Activated CD8-positive, alpha-beta memory T cell treated with anti-CD3 and anti-CD28 coated beads for 24 hours (primary cell): ENCODE measurements at regions not wholly inside any gene's neighbourhood (a gene's known extent, or its start where the extent isn't known, plus 50 kb on each side); places are given as distances from the start of the nearest gene placed in this dataset.
"Not testable (repeated sequence)": the region's sequence is repeated elsewhere in the genome, so short reads cannot be mapped to it uniquely, and the experiment has no call there.

ENCODE experiments used
- DNase-seq: peaks from one replicate; pipeline ENCODE4 v3.0.0-alpha.2; 2020

DNA sequence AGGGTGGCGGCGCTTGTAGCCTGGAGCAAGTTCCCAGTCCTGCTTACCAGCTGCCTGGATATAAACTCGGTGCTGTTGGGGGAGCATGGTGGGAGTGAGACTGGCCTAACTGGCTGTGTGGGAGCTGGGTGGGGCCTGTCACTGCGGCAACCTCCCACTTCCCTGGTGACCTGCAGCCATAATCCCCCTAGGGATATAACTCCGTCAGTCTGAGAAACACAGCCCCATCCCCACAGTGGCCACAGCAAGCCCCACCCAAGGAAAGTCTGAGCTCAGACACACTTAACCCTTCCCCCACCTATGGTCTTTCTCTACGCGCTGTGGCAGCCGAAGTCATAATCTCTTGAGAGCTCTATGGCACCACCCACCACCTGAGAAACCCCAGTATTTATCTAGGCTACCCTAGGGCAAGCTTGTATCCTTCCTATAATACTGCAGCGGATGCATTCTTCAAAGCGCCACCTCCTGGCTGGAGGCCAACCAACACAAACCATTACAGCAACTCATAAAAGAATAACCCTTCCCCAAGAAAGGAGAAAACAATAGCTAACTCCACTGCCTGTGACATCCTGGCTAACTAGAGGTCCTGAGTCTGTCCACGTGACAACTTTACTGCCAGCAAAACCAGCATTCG, 57.4 kb downstream of the ZNF648 start:
- no peak for DNase-seq

GRCh38 chr1:182003025-182003725, 58.3 kb downstream of the ZNF648 start:
- no peak for DNase-seq

GRCh38 chr1:182002570-182002969, 58.9 kb downstream of the ZNF648 start:
- no peak for DNase-seq

GRCh38 chr1:181998858-181999257, 62.7 kb downstream of the ZNF648 start:
- no peak for DNase-seq

GRCh38 chr1:181992072-181992471, 69.4 kb downstream of the ZNF648 start:
- no peak for DNase-seq

GRCh38 chr1:181990728-181991127, 70.8 kb downstream of the ZNF648 start:
- no peak for DNase-seq

DNA sequence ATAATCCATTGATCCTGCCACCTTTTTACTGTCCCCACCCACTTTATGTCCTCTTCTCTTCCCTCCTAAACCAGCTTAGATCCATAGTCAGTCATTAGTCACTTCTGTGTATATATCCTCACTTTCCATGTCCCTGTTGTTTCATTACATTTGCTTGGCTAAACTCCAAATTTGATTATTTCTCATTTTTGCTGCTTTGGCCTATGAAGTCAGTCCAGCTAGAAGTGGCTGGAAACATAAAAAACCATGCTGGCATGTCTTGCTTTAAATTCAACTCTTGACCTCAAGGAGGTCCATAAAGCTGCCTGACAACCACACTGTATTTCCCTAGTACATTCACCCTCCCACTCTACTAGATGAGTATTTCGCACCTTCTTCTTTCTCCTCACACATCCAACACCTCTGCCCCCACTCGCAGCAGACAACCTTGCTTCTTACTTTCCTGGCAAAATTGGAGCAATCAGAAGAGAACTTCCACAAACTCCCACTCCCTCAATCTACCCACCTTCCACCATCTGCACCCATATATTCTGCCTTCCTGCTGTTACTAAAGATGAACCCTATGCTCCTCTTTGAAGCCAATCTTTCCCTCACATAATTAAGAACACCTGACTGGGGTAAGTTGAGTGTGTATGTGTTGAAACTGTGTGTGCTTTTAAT, 72.1 kb downstream of the ZNF648 start:
- DNase-seq: no peak

GRCh38 chr1:181987996-181988395, 73.5 kb downstream of the ZNF648 start:
- no peak for DNase-seq

DNA sequence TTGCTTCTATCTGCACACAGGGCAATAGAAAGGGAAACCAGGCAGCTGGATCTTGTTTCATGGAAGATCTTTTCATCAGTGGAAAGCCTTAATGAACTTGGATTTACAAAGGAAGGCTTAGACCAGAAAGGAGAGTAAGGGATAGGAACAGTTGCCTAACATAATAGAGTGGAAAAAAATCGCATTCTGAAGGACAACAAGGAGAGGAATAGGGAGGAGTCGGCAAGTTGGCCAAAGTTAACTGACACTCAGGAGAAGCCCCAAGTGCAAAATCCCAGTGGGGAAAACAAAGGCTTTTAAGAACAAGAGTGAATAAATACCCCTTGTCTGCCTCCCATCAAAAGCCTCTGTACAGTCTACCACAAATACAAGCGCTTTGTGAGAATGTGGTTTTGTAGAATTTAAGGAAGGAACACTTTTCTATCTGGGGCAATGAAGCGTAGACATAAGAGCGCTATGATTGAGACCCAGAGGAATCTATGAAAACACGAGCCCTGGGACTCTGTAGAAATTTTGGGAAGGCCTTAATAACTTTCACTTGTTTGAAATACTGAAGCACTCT, 74.1 kb downstream of the ZNF648 start:
- DNase-seq: no peak

DNA sequence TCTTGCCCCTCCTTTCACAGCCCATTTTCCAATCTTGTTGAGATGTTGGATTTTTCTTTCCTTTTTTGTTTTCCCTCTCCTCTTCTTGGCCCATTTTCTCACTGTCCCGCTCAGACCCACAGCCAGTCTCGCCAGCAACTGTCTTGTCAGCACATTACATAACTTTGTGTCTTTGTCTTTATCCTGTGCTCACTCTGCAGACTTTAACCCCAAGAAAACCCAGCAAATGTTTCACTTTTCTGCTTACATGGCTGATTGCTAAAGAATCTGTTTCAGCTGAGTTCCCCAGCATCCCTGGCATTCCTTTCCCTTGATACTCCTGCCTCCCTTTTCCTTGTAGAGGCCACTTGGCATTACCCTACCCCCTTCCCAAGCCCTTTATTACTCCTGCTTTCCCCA, 74.6 kb downstream of the ZNF648 start:
- DNase-seq: no peak

- no peak for DNase-seq
These were observed 75.3 kb downstream of the ZNF648 start for GRCh38 chr1:181985936-181986906.

- DNase-seq: no peak
These were observed 76.2 kb downstream of the ZNF648 start for GRCh38 chr1:181985281-181985680.

GRCh38 chr1:181984006-181984405, 77.5 kb downstream of the ZNF648 start:
- no peak for DNase-seq

GRCh38 chr1:181981821-181982220, 79.7 kb downstream of the ZNF648 start:
- DNase-seq: no peak

GRCh38 chr1:181972256-181972655, 89.3 kb downstream of the ZNF648 start:
- no peak for DNase-seq

DNA sequence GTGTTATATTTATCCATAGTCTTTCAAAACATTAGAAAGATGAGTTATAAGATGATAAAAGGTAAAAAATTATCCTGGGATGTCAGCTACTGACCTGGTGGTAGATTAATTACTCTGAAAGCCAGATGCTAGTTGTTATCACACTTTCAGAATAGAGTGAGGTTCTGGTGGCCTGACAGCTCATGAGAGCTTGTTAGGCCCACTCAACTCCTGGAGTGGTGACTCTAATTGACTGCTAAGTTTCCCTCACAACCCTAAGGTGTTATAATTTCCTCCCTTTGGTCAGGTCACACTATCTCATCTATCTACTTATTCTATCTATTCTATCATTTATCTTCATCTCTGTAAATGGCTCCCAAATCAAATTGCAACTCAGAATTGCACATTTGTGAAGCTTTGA, 90.1 kb downstream of the ZNF648 start:
- DNase-seq: no peak

DNA sequence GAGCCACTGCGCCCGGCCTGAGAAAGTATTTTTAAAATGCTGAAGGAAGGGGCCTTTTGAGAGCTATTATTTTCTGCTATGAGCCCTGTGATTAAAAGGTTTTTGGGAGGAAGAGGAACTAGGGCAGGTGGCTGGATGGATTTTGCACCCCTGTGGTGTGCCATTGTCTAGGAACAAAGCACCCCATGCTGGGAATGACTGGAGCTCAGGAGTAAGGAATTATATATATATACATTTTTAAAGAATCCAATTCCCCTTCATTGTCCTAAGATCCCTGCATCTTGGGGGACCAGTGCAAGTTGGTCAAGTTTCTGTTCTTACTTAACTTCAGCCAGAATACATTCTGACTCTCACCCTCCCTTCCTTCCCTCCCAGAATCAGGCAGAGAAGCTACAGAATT, 91.6 kb downstream of the ZNF648 start:
- DNase-seq: no peak

GRCh38 chr1:181954696-181955095, 106.8 kb downstream of the ZNF648 start:
- not testable (repeated sequence) for DNase-seq

GRCh38 chr1:181954178-181954577, 107.3 kb downstream of the ZNF648 start:
- not testable (repeated sequence) for DNase-seq

DNA sequence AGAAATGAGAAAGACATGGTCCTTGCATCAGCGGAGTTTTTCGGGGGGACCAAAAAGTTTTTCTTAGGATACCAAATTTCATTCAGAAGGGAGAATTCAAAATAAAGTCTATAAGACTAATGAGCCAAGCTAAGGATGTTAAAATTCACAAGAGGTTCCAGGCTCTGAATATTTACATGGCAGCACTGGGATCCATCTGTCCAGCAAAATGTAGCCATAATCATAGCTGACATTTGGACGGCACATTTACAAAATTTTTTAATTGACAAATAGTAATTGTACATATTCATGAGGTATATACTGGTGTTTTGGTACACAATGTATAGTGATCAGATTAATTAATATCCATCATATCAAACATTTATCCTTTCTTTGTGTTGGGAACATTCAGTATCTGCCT, 107.9 kb downstream of the ZNF648 start:
- DNase-seq: no peak

DNA sequence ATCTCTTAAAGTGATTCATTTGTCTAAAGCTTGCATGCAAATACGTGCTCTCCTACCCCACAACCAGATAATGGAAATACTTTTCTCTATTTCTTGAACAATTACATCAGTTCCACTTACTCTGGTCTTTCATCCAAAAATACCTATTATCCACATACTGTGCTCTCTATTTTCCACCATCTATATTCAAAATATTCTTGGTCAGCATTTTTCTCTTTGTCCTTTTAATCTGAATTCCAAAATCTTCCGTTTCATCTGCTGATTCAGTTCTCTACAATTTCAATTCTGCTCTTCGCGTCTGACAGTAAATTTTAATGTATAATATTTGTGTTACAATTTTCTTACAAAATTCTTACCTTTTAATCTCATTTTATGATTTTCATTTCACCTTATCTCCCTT, 110.3 kb downstream of the ZNF648 start:
- DNase-seq: no peak

- DNase-seq: no peak
These were observed 112.0 kb downstream of the ZNF648 start for GRCh38 chr1:181949500-181949899.

- DNase-seq: no peak
These were observed 113.1 kb downstream of the ZNF648 start for GRCh38 chr1:181948372-181948771.
